OCI-LY7 (cell line): ENCODE measurements at regions not wholly inside any gene's neighbourhood (a gene's known extent, or its start where the extent isn't known, plus 50 kb on each side); places are given as distances from the start of the nearest gene placed in this dataset.

Experiments
- CTCF ChIP-seq: fragments of 200-600 bp; sonication (generic); conservative IDR thresholded peaks from 2 replicates; pipeline ENCODE4 v1.5.1; 2014; ENCODE audit warnings: mild to moderate bottlenecking, antibody characterized with exemption, low read length, moderate library complexity, mixed read lengths
- EZH2phosphoT487 ChIP-seq: fragments of 200-600 bp; sonication (generic); IDR thresholded peaks from 2 replicates; pipeline ENCODE4 v1.6.1; 2018; ENCODE audit warnings: low read depth, borderline replicate concordance, mild to moderate bottlenecking, mixed run types, antibody characterized with exemption, low read length, moderate library complexity, mixed read lengths

DNA sequence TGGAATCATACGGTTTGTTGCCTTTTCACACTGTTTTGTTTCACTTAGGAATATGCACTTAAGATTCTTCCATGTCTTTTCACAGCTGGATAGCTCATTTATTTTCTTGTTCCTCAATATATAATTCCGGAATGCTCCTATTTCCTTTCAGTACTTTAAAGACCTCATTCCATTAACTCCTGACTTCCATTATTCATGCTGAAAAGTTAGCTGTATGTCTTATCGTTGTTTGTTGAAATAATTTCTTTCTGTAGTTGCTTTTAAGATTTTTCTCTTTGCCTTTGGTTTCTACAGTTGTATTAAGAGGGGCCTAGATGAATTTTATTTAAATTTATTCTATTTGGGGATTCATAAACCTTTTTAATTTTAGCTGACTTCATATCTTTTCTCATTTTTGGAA lies 122.2 kb downstream of the ANXA2 start:
- no peak for TF ChIP-seq CTCF
- TF ChIP-seq EZH2phosphoT487 = no peak
